Left ventricle myocardium inferior (tissue), 1 donor: ENCODE measurements at regions not wholly inside any gene's neighbourhood (a gene's known extent, or its start where the extent isn't known, plus 50 kb on each side); places are given as distances from the start of the nearest gene placed in this dataset.

ENCODE experiments used
- DNase-seq: peaks from one replicate; pipeline ENCODE4 v3.0.0-alpha.2; 2020
- H3K27ac ChIP-seq: fragments of 200-600 bp; replicated peaks from 2 replicates; pipeline ENCODE4 v1.8.0; 2021
- H3K27me3 ChIP-seq: fragments of 200-600 bp; 2 replicates; pipeline ENCODE4 v1.8.0; 2021; ENCODE audit warnings: low read depth
- H3K36me3 ChIP-seq: fragments of 200-600 bp; 2 replicates; pipeline ENCODE4 v1.8.0; 2021
- H3K4me1 ChIP-seq: fragments of 200-600 bp; 2 replicates; pipeline ENCODE4 v1.8.0; 2021
- H3K4me3 ChIP-seq: fragments of 200-600 bp; 2 replicates; pipeline ENCODE4 v1.8.0; 2021; ENCODE audit warnings: mild to moderate bottlenecking, moderate library complexity
- H3K9me3 ChIP-seq: fragments of 200-600 bp; replicated peaks from 2 replicates; pipeline ENCODE4 v1.8.0; 2021
- CTCF ChIP-seq: fragments of 200-600 bp; IDR thresholded peaks from 2 replicates; pipeline ENCODE4 v1.8.0; 2021; ENCODE audit warnings: antibody characterized with exemption, mild to moderate bottlenecking, borderline replicate concordance
- intact Hi-C: fragments of 100-400 bp; cut with micrococcal nuclease; formaldehyde crosslinking; loops from one replicate; pipeline ENCODE4 v1.11.0; 2022
- donor health status: DM: no; HTN: yes; CAD: no; lungs with severe emphysema.

GRCh38 chr11:32216749-32217148, 125.9 kb downstream of the RCN1 start:
- Histone ChIP-seq H3K4me1 (no peaks in the 10 kb centered on the region), H3K27me3 (peaks cover 63% of the 10 kb centered on the region), H3K36me3 (no peaks in the 10 kb centered on the region), H3K4me3 (no peak overlapping the region), H3K27ac (no peak overlapping the region), H3K9me3 (no peaks in the 10 kb centered on the region)
- no peak for TF ChIP-seq CTCF
- no peak for DNase-seq
- intact Hi-C loops: no loop called here

- Histone ChIP-seq H3K27ac (no peak overlapping the region), H3K4me3 (no peak overlapping the region), H3K27me3 (peaks cover 46% of the 10 kb centered on the region), H3K4me1 (no peaks in the 10 kb centered on the region), H3K36me3 (no peaks in the 10 kb centered on the region), H3K9me3 (no peaks in the 10 kb centered on the region)
- intact Hi-C loops: no loop called here
- no peak for TF ChIP-seq CTCF
- DNase-seq: no peak
These were observed 128.4 kb downstream of the RCN1 start for GRCh38 chr11:32219320-32219719.

GRCh38 chr11:32221476-32222032, 130.7 kb downstream of the RCN1 start:
- no peak overlapping the region for H3K4me3 ChIP-seq
- no peaks in the 10 kb centered on the region for H3K4me1 ChIP-seq
- H3K27ac ChIP-seq: no peak overlapping the region
- TF ChIP-seq CTCF: no peak
- no peaks in the 10 kb centered on the region for H3K36me3 ChIP-seq
- intact Hi-C loops: no loop called here
- H3K9me3 ChIP-seq: no peaks in the 10 kb centered on the region
- H3K27me3 ChIP-seq: peaks cover 53% of the 10 kb centered on the region
- DNase-seq: no peak

- Histone ChIP-seq H3K27me3 (peaks cover 61% of the 10 kb centered on the region), H3K36me3 (no peaks in the 10 kb centered on the region), H3K9me3 (no peaks in the 10 kb centered on the region), H3K4me3 (no peak overlapping the region), H3K4me1 (no peaks in the 10 kb centered on the region), H3K27ac (no peak overlapping the region)
- TF ChIP-seq CTCF: no peak
- no peak for DNase-seq
- intact Hi-C loops: no loop called here
These were observed 133.7 kb downstream of the RCN1 start for GRCh38 chr11:32224580-32224979.

- no peak for TF ChIP-seq CTCF
- H3K36me3 ChIP-seq: no peaks in the 10 kb centered on the region
- H3K27me3 ChIP-seq: peaks cover 53% of the 10 kb centered on the region
- intact Hi-C loops: no loop called here
- H3K27ac ChIP-seq: no peak overlapping the region
- H3K4me1 ChIP-seq: no peaks in the 10 kb centered on the region
- H3K9me3 ChIP-seq: no peaks in the 10 kb centered on the region
- no peak overlapping the region for H3K4me3 ChIP-seq
- DNase-seq: no peak
These were observed 134.9 kb downstream of the RCN1 start for GRCh38 chr11:32225571-32226285.
